ENCODE measurements at regions not wholly inside any gene's neighbourhood (a gene's known extent, or its start where the extent isn't known, plus 50 kb on each side); places are given as distances from the start of the nearest gene placed in this dataset.

GRCh38 chr13:84896128-84896527 lies 903.1 kb downstream of the SLITRK6 start:
- H3K79me1 ChIP-seq (ENCODE audit: low read depth in 1 of 2, low read length in 2 of 2) = no peaks in the 10 kb centered on the region

More at GRCh38 chr13:84896128-84896527, 903.1 kb downstream of the SLITRK6 start:
- no peak overlapping the region for H2AK9ac ChIP-seq (replicated peaks; ENCODE audit: low read depth, low read length, poor library complexity)
- H3K14ac ChIP-seq (replicated peaks; ENCODE audit: low read depth, low read length) = no peak overlapping the region
- dilution Hi-C loops (cut with HindIII; ENCODE audit: low sequenced_read_pairs, unreplicated experiment) = no loop called here
- H4K5ac ChIP-seq (ENCODE audit: low read depth, low read length) = no peak overlapping the region
- CTCF ChIA-PET = interaction anchor here (0.9 to 1.2 kb wide), 5 partner anchors 8 to 931 kb away, joined by 3 to 4 read pairs (median 3); no protein-coding TSS in a partner anchor
- no peaks in the 10 kb centered on the region for H3K27me3 ChIP-seq (ENCODE audit: control insufficient read depth, insufficient read depth, low read length)
- no peak overlapping the region for H3K56ac ChIP-seq (ENCODE audit: extremely low read depth, insufficient read depth, low read length)
- H4K91ac ChIP-seq (ENCODE audit: insufficient read depth, low read depth, low read length) = no peak overlapping the region
- no peaks in the 10 kb centered on the region for H3K9me1 ChIP-seq (ENCODE audit: insufficient read depth, low read length)
- H2BK20ac ChIP-seq (ENCODE audit: low read depth, low read length) = no peak overlapping the region
- H2BK120ac ChIP-seq (ENCODE audit: low read depth, low read length) = no peak overlapping the region
- H3K27ac ChIP-seq (ENCODE audit: insufficient read depth, low read length) = no peak overlapping the region
- no peaks in the 10 kb centered on the region for H3K4me1 ChIP-seq (ENCODE audit: control insufficient read depth, insufficient read depth, low read length)
- no peak overlapping the region for H2BK15ac ChIP-seq (ENCODE audit: low read depth, low read length)
- H3K23ac ChIP-seq (ENCODE audit: low read depth, low read length) = no peak overlapping the region
- no peak overlapping the region for H2AK5ac ChIP-seq (ENCODE audit: low read depth, low read length)
- H3K4ac ChIP-seq (ENCODE audit: low read depth, low read length) = no peak overlapping the region
- H4K8ac ChIP-seq (ENCODE audit: low read depth in 2 of 2, low read length in 2 of 2) = no peak overlapping the region
- TF ChIP-seq RAD21 (IDR thresholded peaks at IDR 0.05; ENCODE audit: low read length) (peak; percentile 83), BHLHE40 (IDR thresholded peaks at IDR 0.05; ENCODE audit: low read depth, low read length) (no peak), CTCF (conservative IDR thresholded peaks at IDR 0.05; ENCODE audit: low read depth, low read length) (peak; percentile 75), SMC3 (IDR thresholded peaks at IDR 0.05; ENCODE audit: low read depth, low read length) (peak; percentile 74), MAZ (IDR thresholded peaks at IDR 0.05; ENCODE audit: borderline replicate concordance, low read depth, low read length) (no peak), NFE2L2 (IDR thresholded peaks at IDR 0.05; ENCODE audit: low read depth, low read length) (no peak)
- no peak overlapping the region for H2AFZ ChIP-seq (replicated peaks; ENCODE audit: low read length, poor library complexity)
- in situ Hi-C loops (cut with MboI; ENCODE audit: low sequenced_read_pairs) = no loop called here
- no peaks in the 10 kb centered on the region for H4K20me1 ChIP-seq (ENCODE audit: insufficient read depth, low read length)
- no peak overlapping the region for H3K4me2 ChIP-seq (ENCODE audit: low read depth, low read length)
- H3K36me3 ChIP-seq (ENCODE audit: control insufficient read depth, insufficient read depth, low read length) = no peaks in the 10 kb centered on the region
- H3K9ac ChIP-seq (ENCODE audit: low read depth, low read length) = no peak overlapping the region
- POLR2A ChIA-PET (ENCODE audit: unreplicated experiment) = no interaction called here
- no TSS peak for BruUV-seq (replicated peaks)
- ATAC-seq (ENCODE audit: low read depth) (peak; percentile 65), DNase-seq (peak; percentile 61)
- no peak overlapping the region for H2BK5ac ChIP-seq (ENCODE audit: low read depth, low read length, poor library complexity, severe bottlenecking)
- H3K4me3 ChIP-seq (ENCODE audit: insufficient read depth, low read depth, low read length) = no peak overlapping the region
- H3K9me3 ChIP-seq (ENCODE audit: control insufficient read depth, insufficient read depth, low read length) = no peaks in the 10 kb centered on the region
- intact Hi-C loops (cut with micrococcal nuclease) = loop anchor here (1.0 kb wide), 3 partner anchors 910 to 932 kb away; no protein-coding TSS in a partner anchor
- no peak overlapping the region for H3K18ac ChIP-seq (ENCODE audit: low read depth, low read length)
- no CpG with 5 or more reads among the region's 9 CpGs for WGBS, 2 experiments (ENCODE audit: extremely low coverage in 2 of 2, insufficient read length in 1 of 2)

Measured in IMR-90 (cell line).